ENCODE measurements at regions not wholly inside any gene's neighbourhood (a gene's known extent, or its start where the extent isn't known, plus 50 kb on each side); places are given as distances from the start of the nearest gene placed in this dataset.

DNA sequence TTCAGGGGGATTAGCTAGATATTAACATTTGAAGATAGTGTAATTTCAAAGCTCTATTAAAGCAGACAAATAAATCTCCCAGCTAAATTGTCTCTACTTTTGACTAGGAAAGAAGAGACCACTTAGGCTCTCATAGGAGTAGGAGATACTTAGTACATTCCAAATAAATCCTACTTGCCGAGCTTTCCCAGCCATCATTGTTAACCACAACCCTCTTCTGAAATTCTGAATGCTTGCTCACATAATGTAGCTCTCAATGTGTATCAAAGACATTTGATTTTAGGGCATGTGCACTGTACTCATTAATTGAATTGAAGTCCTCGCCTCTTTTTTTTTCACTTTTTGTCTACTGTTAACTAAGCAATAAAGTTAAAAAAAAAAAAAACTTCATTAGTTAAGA lies 598.2 kb upstream of the ADAMTS9 start:
- TF ChIP-seq, protein P1, sequence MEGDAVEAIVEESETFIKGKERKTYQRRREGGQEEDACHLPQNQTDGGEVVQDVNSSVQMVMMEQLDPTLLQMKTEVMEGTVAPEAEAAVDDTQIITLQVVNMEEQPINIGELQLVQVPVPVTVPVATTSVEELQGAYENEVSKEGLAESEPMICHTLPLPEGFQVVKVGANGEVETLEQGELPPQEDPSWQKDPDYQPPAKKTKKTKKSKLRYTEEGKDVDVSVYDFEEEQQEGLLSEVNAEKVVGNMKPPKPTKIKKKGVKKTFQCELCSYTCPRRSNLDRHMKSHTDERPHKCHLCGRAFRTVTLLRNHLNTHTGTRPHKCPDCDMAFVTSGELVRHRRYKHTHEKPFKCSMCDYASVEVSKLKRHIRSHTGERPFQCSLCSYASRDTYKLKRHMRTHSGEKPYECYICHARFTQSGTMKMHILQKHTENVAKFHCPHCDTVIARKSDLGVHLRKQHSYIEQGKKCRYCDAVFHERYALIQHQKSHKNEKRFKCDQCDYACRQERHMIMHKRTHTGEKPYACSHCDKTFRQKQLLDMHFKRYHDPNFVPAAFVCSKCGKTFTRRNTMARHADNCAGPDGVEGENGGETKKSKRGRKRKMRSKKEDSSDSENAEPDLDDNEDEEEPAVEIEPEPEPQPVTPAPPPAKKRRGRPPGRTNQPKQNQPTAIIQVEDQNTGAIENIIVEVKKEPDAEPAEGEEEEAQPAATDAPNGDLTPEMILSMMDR (IDR thresholded peaks at IDR 0.05), result no peak
- TF ChIP-seq POLR2A (IDR thresholded peaks at IDR 0.05), result no peak
